ENCODE measurements at regions not wholly inside any gene's neighbourhood (a gene's known extent, or its start where the extent isn't known, plus 50 kb on each side); places are given as distances from the start of the nearest gene placed in this dataset.
"Not testable (repeated sequence)": the region's sequence is repeated elsewhere in the genome, so short reads cannot be mapped to it uniquely, and the experiment has no call there.

GRCh38 chr18:30676053-30676480 is 366.5 kb downstream of the DSC3 start:
- ChIA-PET CTCF (interaction anchor here (1.6 kb wide), 1 partner anchor 214 kb away, joined by 3 read pairs; no protein-coding TSS in a partner anchor), POLR2A (interaction anchor here (0.6 kb wide), 1 partner anchor 129 kb away, joined by 3 read pairs; no protein-coding TSS in a partner anchor)
- Mint-ChIP-seq H3K9me3 (ENCODE audit: unreplicated experiment) (no peaks in the 10 kb centered on the region), H3K4me3 (ENCODE audit: unreplicated experiment) (no peak overlapping the region), H3K36me3 (ENCODE audit: insufficient read depth, unreplicated experiment) (no peaks in the 10 kb centered on the region), H3K4me1 (ENCODE audit: insufficient read depth, unreplicated experiment) (no peaks in the 10 kb centered on the region), H3K27ac (ENCODE audit: low read depth, unreplicated experiment) (no peak overlapping the region), H3K27me3 (ENCODE audit: insufficient read depth, unreplicated experiment) (peaks cover 12% of the 10 kb centered on the region)
- intact Hi-C loops (cut with micrococcal nuclease): no loop called here
- TF ChIP-seq CTCF (IDR thresholded peaks at IDR 0.05; ENCODE audit: unreplicated experiment): no peak
- no TSS peak for BruUV-seq (replicated peaks)
- no peak for DNase-seq (ENCODE audit: unreplicated experiment)

GRCh38 chr18:30675493-30675892 is 367.0 kb downstream of the DSC3 start:
- Mint-ChIP-seq H3K27ac (ENCODE audit: low read depth, unreplicated experiment) (no peak overlapping the region), H3K27me3 (ENCODE audit: insufficient read depth, unreplicated experiment) (peaks cover 12% of the 10 kb centered on the region), H3K9me3 (ENCODE audit: unreplicated experiment) (no peaks in the 10 kb centered on the region), H3K4me3 (ENCODE audit: unreplicated experiment) (no peak overlapping the region), H3K4me1 (ENCODE audit: insufficient read depth, unreplicated experiment) (no peaks in the 10 kb centered on the region), H3K36me3 (ENCODE audit: insufficient read depth, unreplicated experiment) (no peaks in the 10 kb centered on the region)
- intact Hi-C loops (cut with micrococcal nuclease): no loop called here
- ChIA-PET POLR2A (no interaction called here), CTCF (interaction anchor here (1.6 kb wide), 1 partner anchor 215 kb away, joined by 3 read pairs; no protein-coding TSS in a partner anchor)
- DNase-seq (ENCODE audit: unreplicated experiment): no peak
- no TSS peak for BruUV-seq (replicated peaks)
- TF ChIP-seq CTCF (IDR thresholded peaks at IDR 0.05; ENCODE audit: unreplicated experiment): no peak

GRCh38 chr18:30675072-30675471 is 367.5 kb downstream of the DSC3 start:
- no TSS peak for BruUV-seq (replicated peaks)
- H3K27me3 Mint-ChIP-seq (ENCODE audit: insufficient read depth, unreplicated experiment): peaks cover 12% of the 10 kb centered on the region
- no peak for DNase-seq (ENCODE audit: unreplicated experiment)
- intact Hi-C loops (cut with micrococcal nuclease): no loop called here
- H3K4me1 Mint-ChIP-seq (ENCODE audit: insufficient read depth, unreplicated experiment): no peaks in the 10 kb centered on the region
- no peak overlapping the region for H3K4me3 Mint-ChIP-seq (ENCODE audit: unreplicated experiment)
- ChIA-PET POLR2A (no interaction called here), CTCF (no interaction called here)
- H3K9me3 Mint-ChIP-seq (ENCODE audit: unreplicated experiment): no peaks in the 10 kb centered on the region
- H3K36me3 Mint-ChIP-seq (ENCODE audit: insufficient read depth, unreplicated experiment): no peaks in the 10 kb centered on the region
- no peak overlapping the region for H3K27ac Mint-ChIP-seq (ENCODE audit: low read depth, unreplicated experiment)
- TF ChIP-seq CTCF (IDR thresholded peaks at IDR 0.05; ENCODE audit: unreplicated experiment): no peak

- no peak overlapping the region for H3K4me3 Mint-ChIP-seq (ENCODE audit: unreplicated experiment)
- no peaks in the 10 kb centered on the region for H3K36me3 Mint-ChIP-seq (ENCODE audit: insufficient read depth, unreplicated experiment)
- POLR2A ChIA-PET: interaction anchor here (1.1 kb wide), 1 partner anchor 31 kb away, joined by 3 read pairs; no protein-coding TSS in a partner anchor
- no peak for DNase-seq (ENCODE audit: unreplicated experiment)
- CTCF ChIA-PET: no interaction called here
- no TSS peak for BruUV-seq (replicated peaks)
- no peaks in the 10 kb centered on the region for H3K9me3 Mint-ChIP-seq (ENCODE audit: unreplicated experiment)
- TF ChIP-seq CTCF (IDR thresholded peaks at IDR 0.05; ENCODE audit: unreplicated experiment): no peak
- H3K27ac Mint-ChIP-seq (ENCODE audit: low read depth, unreplicated experiment): no peak overlapping the region
- peaks cover 12% of the 10 kb centered on the region for H3K27me3 Mint-ChIP-seq (ENCODE audit: insufficient read depth, unreplicated experiment)
- H3K4me1 Mint-ChIP-seq (ENCODE audit: insufficient read depth, unreplicated experiment): no peaks in the 10 kb centered on the region
- intact Hi-C loops (cut with micrococcal nuclease): no loop called here
Measured at GRCh38 chr18:30674596-30674995, 367.9 kb downstream of the DSC3 start.

- H3K4me3 Mint-ChIP-seq (ENCODE audit: unreplicated experiment): not testable (repeated sequence)
Measured at GRCh38 chr18:30672439-30672838, 370.1 kb downstream of the DSC3 start.

More at GRCh38 chr18:30672439-30672838, 370.1 kb downstream of the DSC3 start:
- H3K27ac Mint-ChIP-seq (ENCODE audit: low read depth, unreplicated experiment); BruUV-seq (replicated peaks); DNase-seq (ENCODE audit: unreplicated experiment); POLR2A ChIA-PET; H3K9me3 Mint-ChIP-seq (ENCODE audit: unreplicated experiment); CTCF ChIA-PET; H3K36me3 Mint-ChIP-seq (ENCODE audit: insufficient read depth, unreplicated experiment); H3K4me1 Mint-ChIP-seq (ENCODE audit: insufficient read depth, unreplicated experiment); intact Hi-C loops (cut with micrococcal nuclease): not testable (repeated sequence)
- H3K27me3 Mint-ChIP-seq (ENCODE audit: insufficient read depth, unreplicated experiment): peaks cover 12% of the 10 kb centered on the region

Data from MCF 10A (cell line).